PC-3 (cell line): ENCODE measurements at regions not wholly inside any gene's neighbourhood (a gene's known extent, or its start where the extent isn't known, plus 50 kb on each side); places are given as distances from the start of the nearest gene placed in this dataset.
"Not testable (repeated sequence)": the region's sequence is repeated elsewhere in the genome, so short reads cannot be mapped to it uniquely, and the experiment has no call there.

Source experiments
- ATAC-seq: fragments of 200-7000 bp; cut with Tn5 transposase; 2 replicates; pipeline ENCODE4 v1.9.1; 2020; ENCODE audit warnings: mild to moderate bottlenecking, moderate library complexity
- BruUV-seq: library from RNA; stranded (reverse); fragments of 400-500 nt; replicated peaks from 2 replicates; lab custom pipeline; 2021; lab: Mats Ljungman, UMichigan
- CTCF ChIA-PET: fragments of 300-600 bp; sonication (Branson Sonifier 250); formaldehyde crosslinking; loops from one replicate; lab custom pipeline; 2022; ENCODE audit warnings: antibody characterized with exemption; lab: Charles Lee
- POLR2A ChIA-PET: fragments of 300-600 bp; sonication (Branson Sonifier 250); formaldehyde crosslinking; loops from one replicate; lab custom pipeline; 2022; ENCODE audit warnings: antibody characterized with exemption; ENCODE audit not compliant: unreplicated experiment; lab: Charles Lee
- DNase-seq: peaks from one replicate; pipeline ENCODE4 v3.0.0-alpha.2; 2015
- H2AFZ ChIP-seq: fragments of 300-600 bp; sonication (generic); 2 replicates; pipeline ENCODE4 v1.6.0; 2016; ENCODE audit warnings: antibody characterized with exemption, low read length
- H3F3A ChIP-seq: fragments of 300-600 bp; sonication (generic); one replicate; pipeline ENCODE4 v1.6.0; 2017; ENCODE audit warnings: antibody characterized with exemption, low read length, control low read depth, mild to moderate bottlenecking; ENCODE audit not compliant: unreplicated experiment
- H3K27ac ChIP-seq: fragments of 300-600 bp; sonication (generic); 2 replicates; pipeline ENCODE4 v1.5.1; 2016; ENCODE audit warnings: mild to moderate bottlenecking, low read length
- H3K27me3 ChIP-seq: fragments of 300-600 bp; sonication (generic); 2 replicates; pipeline ENCODE4 v1.6.1; 2016; ENCODE audit warnings: low read length, mixed read lengths
- H3K36me3 ChIP-seq: fragments of 300-600 bp; sonication (generic); 2 replicates; pipeline ENCODE4 v1.6.1; 2016; ENCODE audit warnings: low read depth, mixed run types, low read length, mixed read lengths
- H3K4me1 ChIP-seq: fragments of 300-600 bp; sonication (generic); 2 replicates; pipeline ENCODE4 v1.5.1; 2016; ENCODE audit warnings: low read length; ENCODE audit not compliant: insufficient read depth
- H3K4me2 ChIP-seq: fragments of 300-600 bp; sonication (generic); 2 replicates; pipeline ENCODE4 v1.6.0; 2016; ENCODE audit warnings: low read length
- H3K4me3 ChIP-seq: fragments of 300-600 bp; sonication (generic); 2 replicates; pipeline ENCODE4 v1.5.1; 2016; ENCODE audit warnings: mild to moderate bottlenecking, low read length, mixed read lengths
- H3K79me2 ChIP-seq: fragments of 300-600 bp; sonication (generic); 2 replicates; pipeline ENCODE4 v1.6.1; 2017; ENCODE audit warnings: low read length, mixed read lengths
- H3K9ac ChIP-seq: fragments of 300-600 bp; sonication (generic); 2 replicates; pipeline ENCODE4 v1.6.0; 2016; ENCODE audit warnings: mild to moderate bottlenecking, low read length
- H3K9me2 ChIP-seq: fragments of 300-600 bp; sonication (generic); replicated peaks from 2 replicates; pipeline ENCODE4 v1.6.1; 2016; ENCODE audit warnings: mixed run types, low read length, mixed read lengths
- H3K9me3 ChIP-seq: fragments of 300-600 bp; sonication (generic); 2 replicates; pipeline ENCODE4 v1.6.1; 2016; ENCODE audit warnings: low read length, mixed read lengths
- H4K20me1 ChIP-seq: fragments of 300-600 bp; sonication (generic); 2 replicates; pipeline ENCODE4 v1.6.1; 2016; ENCODE audit warnings: low read length, mixed read lengths
- EZH2 ChIP-seq: fragments of 300-600 bp; sonication (generic); IDR thresholded peaks from one replicate; pipeline ENCODE4 v1.6.1; 2017; ENCODE audit warnings: antibody characterized with exemption, mild to moderate bottlenecking, low read length; ENCODE audit not compliant: unreplicated experiment
- EZH2phosphoT487 ChIP-seq: fragments of 300-600 bp; sonication (generic); IDR thresholded peaks from 2 replicates; pipeline ENCODE4 v1.6.1; 2018; ENCODE audit warnings: mild to moderate bottlenecking, antibody characterized with exemption, low read length, borderline replicate concordance
- intact Hi-C: fragments of 100-400 bp; cut with micrococcal nuclease; formaldehyde crosslinking; loops from 2 replicates; pipeline ENCODE4 v1.9.0; 2023
- TF ChIP-seq, protein P1 (sequence below): fragments of 300-600 bp; sonication (generic); conservative IDR thresholded peaks from 2 replicates; pipeline ENCODE4 v1.5.1; 2017; ENCODE audit warnings: antibody characterized with exemption, low read depth, mild to moderate bottlenecking, low read length

GRCh38 chr4:82123934-82124333 is 249.9 kb downstream of the HNRNPD start:
- Histone ChIP-seq H3K4me2 (no peak overlapping the region), H3K27me3 (peaks cover 16% of the 10 kb centered on the region; the same call in 1 of the 2 replicates), H3K9ac (no peak overlapping the region), H3K9me3 (no peaks in the 10 kb centered on the region), H3K36me3 (no peaks in the 10 kb centered on the region), H3F3A (no peaks in the 10 kb centered on the region), H3K4me1 (no peaks in the 10 kb centered on the region), H3K4me3 (no peak overlapping the region), H3K27ac (no peak overlapping the region), H2AFZ (no peak overlapping the region), H3K9me2 (no peaks in the 10 kb centered on the region), H4K20me1 (no peaks in the 10 kb centered on the region), H3K79me2 (no peaks in the 10 kb centered on the region)
- CTCF ChIA-PET, result no interaction called here
- no peak for ATAC-seq
- POLR2A ChIA-PET, result no interaction called here
- DNase-seq, result no peak
- TF ChIP-seq EZH2 (no peak), EZH2phosphoT487 (no peak)
- TF ChIP-seq, protein P1, sequence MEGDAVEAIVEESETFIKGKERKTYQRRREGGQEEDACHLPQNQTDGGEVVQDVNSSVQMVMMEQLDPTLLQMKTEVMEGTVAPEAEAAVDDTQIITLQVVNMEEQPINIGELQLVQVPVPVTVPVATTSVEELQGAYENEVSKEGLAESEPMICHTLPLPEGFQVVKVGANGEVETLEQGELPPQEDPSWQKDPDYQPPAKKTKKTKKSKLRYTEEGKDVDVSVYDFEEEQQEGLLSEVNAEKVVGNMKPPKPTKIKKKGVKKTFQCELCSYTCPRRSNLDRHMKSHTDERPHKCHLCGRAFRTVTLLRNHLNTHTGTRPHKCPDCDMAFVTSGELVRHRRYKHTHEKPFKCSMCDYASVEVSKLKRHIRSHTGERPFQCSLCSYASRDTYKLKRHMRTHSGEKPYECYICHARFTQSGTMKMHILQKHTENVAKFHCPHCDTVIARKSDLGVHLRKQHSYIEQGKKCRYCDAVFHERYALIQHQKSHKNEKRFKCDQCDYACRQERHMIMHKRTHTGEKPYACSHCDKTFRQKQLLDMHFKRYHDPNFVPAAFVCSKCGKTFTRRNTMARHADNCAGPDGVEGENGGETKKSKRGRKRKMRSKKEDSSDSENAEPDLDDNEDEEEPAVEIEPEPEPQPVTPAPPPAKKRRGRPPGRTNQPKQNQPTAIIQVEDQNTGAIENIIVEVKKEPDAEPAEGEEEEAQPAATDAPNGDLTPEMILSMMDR, result no peak
- intact Hi-C loops, result no loop called here
- no TSS peak for BruUV-seq

- H4K20me1 ChIP-seq, intact Hi-C loops, H3K27me3 ChIP-seq, BruUV-seq, POLR2A ChIA-PET, H3K9me3 ChIP-seq, H3K9ac ChIP-seq, DNase-seq, H2AFZ ChIP-seq, H3K79me2 ChIP-seq, H3K9me2 ChIP-seq, H3K36me3 ChIP-seq, H3F3A ChIP-seq, H3K27ac ChIP-seq, ATAC-seq, H3K4me2 ChIP-seq, CTCF ChIA-PET, H3K4me3 ChIP-seq, H3K4me1 ChIP-seq: not testable (repeated sequence)
Observed at GRCh38 chr4:82115183-82115582, 258.6 kb downstream of the HNRNPD start.

DNA sequence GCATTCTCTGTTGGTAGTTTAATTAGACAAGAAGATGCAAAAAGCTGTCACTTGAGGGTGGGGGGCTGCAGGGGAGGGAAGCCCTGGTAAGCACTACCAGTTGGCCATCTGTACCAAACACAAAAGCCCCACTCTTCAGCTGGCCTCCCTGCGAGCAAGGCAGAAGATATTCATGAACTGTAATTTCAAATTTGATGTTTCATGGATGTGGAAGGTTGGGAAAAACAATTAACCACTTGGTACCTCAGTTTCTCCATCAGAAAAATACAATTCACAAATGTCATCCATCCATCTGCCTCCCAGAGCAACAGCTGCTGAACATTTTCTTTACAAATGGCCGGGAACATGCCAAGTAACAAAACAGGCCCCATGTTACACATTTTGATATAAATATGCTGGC is 265.3 kb downstream of the HNRNPD start:
- H3K27me3 ChIP-seq, result peaks cover 16% of the 10 kb centered on the region
- H3K9me2 ChIP-seq, result no peaks in the 10 kb centered on the region
- no peaks in the 10 kb centered on the region for H3K36me3 ChIP-seq
- no TSS peak for BruUV-seq
- no peak overlapping the region for H3K4me2 ChIP-seq
- TF ChIP-seq EZH2phosphoT487, result no peak
- H3K27ac ChIP-seq, result no peak overlapping the region
- H4K20me1 ChIP-seq, result no peaks in the 10 kb centered on the region
- ATAC-seq (no peak), DNase-seq (no peak)
- no peaks in the 10 kb centered on the region for H3F3A ChIP-seq
- POLR2A ChIA-PET, result no interaction called here
- no peaks in the 10 kb centered on the region for H3K79me2 ChIP-seq
- intact Hi-C loops, result no loop called here
- CTCF ChIA-PET, result no interaction called here
- no peak overlapping the region for H3K4me3 ChIP-seq
- no peak overlapping the region for H2AFZ ChIP-seq
- H3K9me3 ChIP-seq, result no peaks in the 10 kb centered on the region
- H3K4me1 ChIP-seq, result no peaks in the 10 kb centered on the region
- no peak overlapping the region for H3K9ac ChIP-seq

DNA sequence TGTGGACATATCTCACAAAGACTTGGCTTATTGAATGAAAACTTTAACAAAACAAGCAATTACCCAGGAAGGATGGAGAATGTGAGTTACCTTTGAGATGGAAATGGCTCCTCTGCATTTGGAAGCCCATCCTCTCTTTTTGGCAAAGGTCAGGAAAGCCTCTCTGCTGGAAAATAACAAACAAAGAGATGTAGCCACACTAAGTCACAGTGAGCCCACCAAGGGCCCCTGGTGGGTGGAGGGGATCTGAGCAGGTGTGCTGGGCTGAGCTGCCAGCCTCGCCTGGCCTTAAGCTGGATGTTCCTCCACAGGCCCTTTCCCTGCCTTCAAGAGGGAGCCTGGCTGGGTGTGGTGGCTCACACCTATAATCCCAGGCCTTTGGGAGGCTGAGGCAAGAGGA is 269.2 kb downstream of the HNRNPD start:
- Histone ChIP-seq H3K36me3 (no peaks in the 10 kb centered on the region), H3K9me3 (no peaks in the 10 kb centered on the region), H3K27me3 (peaks cover 21% of the 10 kb centered on the region), H3K4me2 (no peak overlapping the region), H3F3A (no peaks in the 10 kb centered on the region), H3K79me2 (no peaks in the 10 kb centered on the region), H2AFZ (no peak overlapping the region), H3K4me3 (no peak overlapping the region), H3K27ac (no peak overlapping the region), H4K20me1 (no peaks in the 10 kb centered on the region), H3K4me1 (no peaks in the 10 kb centered on the region), H3K9ac (no peak overlapping the region), H3K9me2 (no peaks in the 10 kb centered on the region)
- ChIA-PET CTCF (no interaction called here), POLR2A (no interaction called here)
- DNase-seq (no peak), ATAC-seq (no peak)
- no peak for TF ChIP-seq EZH2phosphoT487
- TF ChIP-seq, protein P1, result no peak
- TF ChIP-seq EZH2, result no peak
- intact Hi-C loops, result no loop called here
- no TSS peak for BruUV-seq
